Neutrophil (primary cell): ENCODE measurements at regions not wholly inside any gene's neighbourhood (a gene's known extent, or its start where the extent isn't known, plus 50 kb on each side); places are given as distances from the start of the nearest gene placed in this dataset.

Experiments used
- H3K27ac ChIP-seq: fragments of 200-600 bp; sonication (generic); 2 replicates; pipeline ENCODE4 v1.5.1; 2016; ENCODE audit warnings: mild to moderate bottlenecking, moderate library complexity
- H3K27me3 ChIP-seq: fragments of 200-600 bp; sonication (generic); 2 replicates; pipeline ENCODE4 v1.6.0; 2016; ENCODE audit warnings: mild to moderate bottlenecking
- H3K36me3 ChIP-seq: fragments of 200-600 bp; sonication (generic); 2 replicates; pipeline ENCODE4 v1.5.1; 2017
- H3K4me1 ChIP-seq, 2 experiments: fragments of 200-600 bp in 1 of 2; sonication (generic) in 1 of 2; 1 replicate in 1 of 2; 2 replicates in 1 of 2; pipeline versions ENCODE4 v1.5.1 to v1.6.1; 2013 to 2016; ENCODE audit warnings: low read depth in 1 of 2, low read length in 1 of 2, mild to moderate bottlenecking in 1 of 2, moderate library complexity in 1 of 2; ENCODE audit not compliant: control insufficient read depth in 1 of 2, insufficient read depth in 1 of 2
- H3K4me3 ChIP-seq, 2 experiments: fragments of 200-600 bp in 1 of 2; sonication (generic) in 1 of 2; 1 replicate in 1 of 2; 2 replicates in 1 of 2; pipeline ENCODE4 v1.5.1; 2013 to 2016; ENCODE audit warnings: low read depth in 1 of 2, low read length in 1 of 2, mild to moderate bottlenecking in 1 of 2, moderate library complexity in 1 of 2
- H3K9me3 ChIP-seq: fragments of 200-600 bp; sonication (generic); 2 replicates; pipeline ENCODE4 v1.5.1; 2016
- CTCF ChIP-seq: fragments of 200-600 bp; sonication (generic); IDR thresholded peaks from 2 replicates; pipeline ENCODE4 v1.5.1; 2016; ENCODE audit warnings: antibody characterized with exemption

GRCh38 chr6:139759086-139759485 is 384.6 kb upstream of the CITED2 start:
- no peaks in the 10 kb centered on the region for H3K36me3 ChIP-seq
- H3K4me1 ChIP-seq = peaks cover 23 to 29% of the 10 kb centered on the region in 2 experiments
- no peak for TF ChIP-seq CTCF
- H3K27ac ChIP-seq = no peak overlapping the region
- no peaks in the 10 kb centered on the region for H3K27me3 ChIP-seq
- no peaks in the 10 kb centered on the region for H3K9me3 ChIP-seq
- no peak overlapping the region for H3K4me3 ChIP-seq

- Histone ChIP-seq H3K36me3 (no peaks in the 10 kb centered on the region), H3K4me3 (no peak overlapping the region), H3K27me3 (no peaks in the 10 kb centered on the region), H3K9me3 (no peaks in the 10 kb centered on the region), H3K4me1 (peaks cover 14 to 21% of the 10 kb centered on the region in 2 experiments), H3K27ac (no peak overlapping the region)
- no peak for TF ChIP-seq CTCF
Measured at GRCh38 chr6:139758209-139758611, 383.8 kb upstream of the CITED2 start.

- H3K27ac ChIP-seq = no peak overlapping the region
- peaks cover 10 to 16% of the 10 kb centered on the region in 2 experiments for H3K4me1 ChIP-seq
- no peaks in the 10 kb centered on the region for H3K27me3 ChIP-seq
- no peak for TF ChIP-seq CTCF
- no peaks in the 10 kb centered on the region for H3K9me3 ChIP-seq
- H3K4me3 ChIP-seq = no peak overlapping the region
- no peaks in the 10 kb centered on the region for H3K36me3 ChIP-seq
Measured at GRCh38 chr6:139757784-139758183, 383.3 kb upstream of the CITED2 start.

DNA sequence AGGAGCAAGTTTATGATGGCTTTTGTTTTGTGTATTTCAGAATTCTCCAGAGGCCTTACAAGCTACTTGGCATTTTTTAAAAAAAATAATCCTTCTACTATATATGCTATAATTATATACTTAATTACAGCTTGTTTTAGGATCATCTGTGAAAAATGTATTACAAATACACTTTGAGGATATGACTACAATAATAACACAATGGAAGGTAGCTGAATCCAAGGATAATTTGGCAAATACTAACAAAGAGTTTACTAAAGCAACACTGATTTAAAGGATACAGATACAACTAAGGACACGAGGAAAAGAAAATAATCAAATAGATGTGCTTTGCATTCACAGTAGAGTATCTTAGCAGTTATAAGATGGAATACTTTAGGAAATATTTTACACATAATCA is 381.9 kb upstream of the CITED2 start:
- Histone ChIP-seq H3K27ac (no peak overlapping the region), H3K4me3 (no peak overlapping the region), H3K9me3 (no peaks in the 10 kb centered on the region), H3K27me3 (no peaks in the 10 kb centered on the region), H3K36me3 (no peaks in the 10 kb centered on the region), H3K4me1 (peaks cover 3 to 10% of the 10 kb centered on the region in 2 experiments)
- TF ChIP-seq CTCF = no peak

GRCh38 chr6:139754898-139755775 is 380.7 kb upstream of the CITED2 start:
- Histone ChIP-seq H3K36me3 (no peaks in the 10 kb centered on the region), H3K4me1 (peaks cover 3 to 10% of the 10 kb centered on the region in 2 experiments), H3K27ac (no peak overlapping the region), H3K9me3 (no peaks in the 10 kb centered on the region), H3K4me3 (no peak overlapping the region), H3K27me3 (no peaks in the 10 kb centered on the region)
- no peak for TF ChIP-seq CTCF
